Neural cell (in vitro differentiated cells): ENCODE measurements at regions not wholly inside any gene's neighbourhood (a gene's known extent, or its start where the extent isn't known, plus 50 kb on each side); places are given as distances from the start of the nearest gene placed in this dataset.

Experiments used
- H2AFZ ChIP-seq: fragments of 200-600, 300-800 bp; sonication (generic), shearing (Covaris generic); 2 replicates; pipeline ENCODE4 v1.6.0; 2014; ENCODE audit warnings: low read depth, mild to moderate bottlenecking, antibody characterized with exemption, low read length, moderate library complexity
- H3F3A ChIP-seq: fragments of 200-600 bp; shearing (Covaris generic); 2 replicates; pipeline ENCODE4 v1.6.1; 2016; ENCODE audit warnings: mild to moderate bottlenecking, moderate library complexity, mixed read lengths, antibody characterized with exemption, low read length; ENCODE audit not compliant: insufficient read depth, poor library complexity, severe bottlenecking
- H3K27ac ChIP-seq: fragments of 200-600, 300-800 bp; sonication (generic), shearing (Covaris generic); 2 replicates; pipeline ENCODE4 v1.5.1; 2014; ENCODE audit warnings: mild to moderate bottlenecking, low read length, moderate library complexity
- H3K27me3 ChIP-seq: fragments of 300-800, 200-600 bp; sonication (generic), shearing (Covaris generic); 2 replicates; pipeline ENCODE4 v1.6.0; 2014; ENCODE audit warnings: mild to moderate bottlenecking, low read depth, low read length, moderate library complexity; ENCODE audit not compliant: insufficient read depth
- H3K36me3 ChIP-seq: fragments of 300-800, 200-600 bp; sonication (generic), shearing (Covaris generic); 2 replicates; pipeline ENCODE4 v1.5.1; 2014; ENCODE audit warnings: mild to moderate bottlenecking, antibody characterized with exemption, low read length, moderate library complexity; ENCODE audit not compliant: insufficient read depth
- H3K4me2 ChIP-seq: fragments of 300-800, 200-600 bp; sonication (generic), shearing (Covaris generic); 2 replicates; pipeline ENCODE4 v1.6.0; 2014; ENCODE audit warnings: mild to moderate bottlenecking, low read length
- H3K4me3 ChIP-seq: fragments of 300-800, 200-600 bp; sonication (generic), shearing (Covaris generic); 2 replicates; pipeline ENCODE4 v1.5.1; 2014; ENCODE audit warnings: mild to moderate bottlenecking, low read length, moderate library complexity
- H3K79me2 ChIP-seq: fragments of 200-600 bp; shearing (Covaris generic); replicated peaks from 2 replicates; pipeline ENCODE4 v1.6.0; 2014; ENCODE audit warnings: mild to moderate bottlenecking, low read length, moderate library complexity; ENCODE audit not compliant: insufficient read depth
- H3K9ac ChIP-seq: fragments of 300-800, 200-600 bp; sonication (generic), shearing (Covaris generic); 2 replicates; pipeline ENCODE4 v1.6.1; 2016; ENCODE audit warnings: mild to moderate bottlenecking, low read length, mixed read lengths
- H3K9me2 ChIP-seq: fragments of 200-600 bp; shearing (Covaris generic); 2 replicates; pipeline ENCODE4 v1.6.1; 2016; ENCODE audit warnings: mild to moderate bottlenecking, low read length, mixed read lengths; ENCODE audit not compliant: insufficient read depth
- H3K9me3 ChIP-seq: fragments of 200-600, 300-800 bp; sonication (generic), shearing (Covaris generic); 2 replicates; pipeline ENCODE4 v1.6.1; 2016; ENCODE audit warnings: mild to moderate bottlenecking, mixed run types, low read length, moderate library complexity, mixed read lengths
- H4K20me1 ChIP-seq: fragments of 200-600 bp; shearing (Covaris generic); 2 replicates; pipeline ENCODE4 v1.6.1; 2016; ENCODE audit warnings: mild to moderate bottlenecking, mixed run types; ENCODE audit not compliant: insufficient read depth
- CTCF ChIP-seq: fragments of 450-650 bp; IDR thresholded peaks from 2 replicates; pipeline ENCODE4 v1.5.1; 2014; ENCODE audit warnings: antibody characterized with exemption, mild to moderate bottlenecking, moderate library complexity; ENCODE audit not compliant: poor library complexity, severe bottlenecking
- EP300 ChIP-seq: fragments of 450-650 bp; conservative IDR thresholded peaks from 2 replicates; pipeline ENCODE4 v1.6.1; 2014; ENCODE audit warnings: antibody characterized with exemption, mild to moderate bottlenecking, moderate library complexity; ENCODE audit not compliant: poor library complexity, severe bottlenecking
- EZH2 ChIP-seq: fragments of 200-600, 300-800 bp; shearing (Covaris generic), sonication (generic); IDR thresholded peaks from 2 replicates; pipeline ENCODE4 v1.6.1; 2014; ENCODE audit warnings: antibody characterized with exemption, low read length, borderline replicate concordance, mild to moderate bottlenecking; ENCODE audit not compliant: insufficient read depth, poor library complexity, severe bottlenecking
- MXI1 ChIP-seq: fragments of 450-650 bp; conservative IDR thresholded peaks from 2 replicates; pipeline ENCODE4 v1.6.1; 2014; ENCODE audit warnings: antibody characterized with exemption, mild to moderate bottlenecking; ENCODE audit not compliant: poor library complexity, severe bottlenecking
- POLR2AphosphoS5 ChIP-seq: IDR thresholded peaks from 2 replicates; pipeline ENCODE4 v1.6.1; 2012
- RAD21 ChIP-seq: fragments of 450-650 bp; conservative IDR thresholded peaks from 2 replicates; pipeline ENCODE4 v1.6.1; 2014; ENCODE audit warnings: antibody characterized with exemption, mild to moderate bottlenecking, moderate library complexity
- SMC3 ChIP-seq: fragments of 450-650 bp; conservative IDR thresholded peaks from 2 replicates; pipeline ENCODE4 v1.6.1; 2014; ENCODE audit warnings: antibody characterized with exemption, mild to moderate bottlenecking, moderate library complexity; ENCODE audit not compliant: poor library complexity
- TAF1 ChIP-seq: IDR thresholded peaks from 2 replicates; pipeline ENCODE4 v1.6.1; 2012; ENCODE audit warnings: low read depth
- TF ChIP-seq, protein P1 (sequence below): IDR thresholded peaks from 2 replicates; pipeline ENCODE4 v1.6.1; 2012; ENCODE audit warnings: borderline replicate concordance

DNA sequence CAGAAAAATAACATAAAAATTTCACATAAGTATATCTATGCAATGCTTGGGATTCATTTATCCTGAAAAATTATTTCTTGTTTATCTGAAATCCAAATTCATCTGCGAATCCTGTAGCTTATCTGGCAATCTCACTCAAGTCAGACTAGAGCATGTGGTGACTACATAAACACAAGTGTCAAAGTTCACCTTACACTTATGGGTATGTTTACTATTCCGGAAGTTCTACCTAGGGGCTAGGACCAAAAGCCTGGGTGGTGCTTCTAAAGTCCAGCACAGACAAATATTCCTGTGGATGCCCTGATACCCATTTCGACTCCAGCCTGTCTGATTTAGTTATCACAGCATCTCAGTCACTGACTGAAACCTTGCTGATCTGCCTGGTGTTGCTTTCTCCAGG lies 364.0 kb downstream of the METTL4 start:
- no peak overlapping the region for H3K4me2 ChIP-seq
- H3K9me3 ChIP-seq: no peaks in the 10 kb centered on the region
- no peak overlapping the region for H3K9ac ChIP-seq
- no peaks in the 10 kb centered on the region for H4K20me1 ChIP-seq
- H3K27me3 ChIP-seq: no peaks in the 10 kb centered on the region
- no peaks in the 10 kb centered on the region for H3K9me2 ChIP-seq
- no peaks in the 10 kb centered on the region for H3F3A ChIP-seq
- no peak for TF ChIP-seq SMC3
- no peak for TF ChIP-seq CTCF
- TF ChIP-seq TAF1: no peak
- no peak for TF ChIP-seq MXI1
- no peak for TF ChIP-seq EZH2
- TF ChIP-seq, protein P1, sequence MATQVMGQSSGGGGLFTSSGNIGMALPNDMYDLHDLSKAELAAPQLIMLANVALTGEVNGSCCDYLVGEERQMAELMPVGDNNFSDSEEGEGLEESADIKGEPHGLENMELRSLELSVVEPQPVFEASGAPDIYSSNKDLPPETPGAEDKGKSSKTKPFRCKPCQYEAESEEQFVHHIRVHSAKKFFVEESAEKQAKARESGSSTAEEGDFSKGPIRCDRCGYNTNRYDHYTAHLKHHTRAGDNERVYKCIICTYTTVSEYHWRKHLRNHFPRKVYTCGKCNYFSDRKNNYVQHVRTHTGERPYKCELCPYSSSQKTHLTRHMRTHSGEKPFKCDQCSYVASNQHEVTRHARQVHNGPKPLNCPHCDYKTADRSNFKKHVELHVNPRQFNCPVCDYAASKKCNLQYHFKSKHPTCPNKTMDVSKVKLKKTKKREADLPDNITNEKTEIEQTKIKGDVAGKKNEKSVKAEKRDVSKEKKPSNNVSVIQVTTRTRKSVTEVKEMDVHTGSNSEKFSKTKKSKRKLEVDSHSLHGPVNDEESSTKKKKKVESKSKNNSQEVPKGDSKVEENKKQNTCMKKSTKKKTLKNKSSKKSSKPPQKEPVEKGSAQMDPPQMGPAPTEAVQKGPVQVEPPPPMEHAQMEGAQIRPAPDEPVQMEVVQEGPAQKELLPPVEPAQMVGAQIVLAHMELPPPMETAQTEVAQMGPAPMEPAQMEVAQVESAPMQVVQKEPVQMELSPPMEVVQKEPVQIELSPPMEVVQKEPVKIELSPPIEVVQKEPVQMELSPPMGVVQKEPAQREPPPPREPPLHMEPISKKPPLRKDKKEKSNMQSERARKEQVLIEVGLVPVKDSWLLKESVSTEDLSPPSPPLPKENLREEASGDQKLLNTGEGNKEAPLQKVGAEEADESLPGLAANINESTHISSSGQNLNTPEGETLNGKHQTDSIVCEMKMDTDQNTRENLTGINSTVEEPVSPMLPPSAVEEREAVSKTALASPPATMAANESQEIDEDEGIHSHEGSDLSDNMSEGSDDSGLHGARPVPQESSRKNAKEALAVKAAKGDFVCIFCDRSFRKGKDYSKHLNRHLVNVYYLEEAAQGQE: no peak
- TF ChIP-seq RAD21: no peak
- TF ChIP-seq EP300: no peak
- TF ChIP-seq POLR2AphosphoS5: no peak
- no peak overlapping the region for H3K27ac ChIP-seq
- H3K79me2 ChIP-seq: no peaks in the 10 kb centered on the region
- no peaks in the 10 kb centered on the region for H3K36me3 ChIP-seq
- H3K4me3 ChIP-seq: no peak overlapping the region
- no peak overlapping the region for H2AFZ ChIP-seq

GRCh38 chr18:2212598-2213205 lies 358.6 kb downstream of the METTL4 start:
- TF ChIP-seq SMC3 (no peak), CTCF (no peak), EZH2 (no peak)
- TF ChIP-seq, protein P1: no peak
- no peaks in the 10 kb centered on the region for H4K20me1 ChIP-seq

More at GRCh38 chr18:2212598-2213205, 358.6 kb downstream of the METTL4 start:
- Histone ChIP-seq H3K27me3 (no peaks in the 10 kb centered on the region), H2AFZ (no peak overlapping the region), H3K4me2 (no peak overlapping the region), H3K4me3 (no peak overlapping the region), H3K36me3 (no peaks in the 10 kb centered on the region), H3K9ac (no peak overlapping the region), H3F3A (no peaks in the 10 kb centered on the region), H3K9me2 (no peaks in the 10 kb centered on the region), H3K79me2 (no peaks in the 10 kb centered on the region), H3K9me3 (no peaks in the 10 kb centered on the region), H3K27ac (no peak overlapping the region)
